HepG2 (cell line): ENCODE measurements at regions not wholly inside any gene's neighbourhood (a gene's known extent, or its start where the extent isn't known, plus 50 kb on each side); places are given as distances from the start of the nearest gene placed in this dataset.

Source experiments
- ATAC-seq: fragments of 200-7000 bp; cut with Tn5 transposase; 3 replicates; pipeline ENCODE4 v1.9.1; 2020; ENCODE audit warnings: mild to moderate bottlenecking, moderate library complexity
- BruUV-seq: library from RNA; stranded (reverse); fragments of 400-500 nt; replicated peaks from 2 replicates; lab custom pipeline; 2021; lab: Mats Ljungman, UMichigan
- CTCF ChIA-PET: fragments of 300-600 bp; formaldehyde crosslinking; extraction: SDS; loops from one replicate; lab custom pipeline; 2021; ENCODE audit warnings: low total read pairs, inconsistent platforms, low intra/inter-chr PET ratio; lab: Yijun Ruan, JAX
- POLR2A ChIA-PET: fragments of 350-600 bp; sonication (Branson Sonifier 250); formaldehyde crosslinking; loops from one replicate; lab custom pipeline; 2020; ENCODE audit warnings: antibody characterized with exemption, inconsistent platforms; lab: Yijun Ruan, JAX
- DNase-seq: peaks from one replicate; pipeline ENCODE4 v3.0.0-alpha.2; 2015; ENCODE audit warnings: low spot score
- FAIRE-seq: peaks from 3 replicates; lab custom pipeline; 2011; peaks lifted over from hg19 to GRCh38; lab: Jason Lieb, UNC
- H2AFZ ChIP-seq: one replicate; pipeline ENCODE4 v1.6.1; 2011; ENCODE audit warnings: low read length, inconsistent platforms
- H3K27ac ChIP-seq: fragments of 300-600 bp; 3 replicates; pipeline ENCODE4 v1.8.0; 2011; ENCODE audit warnings: mixed run types, mild to moderate bottlenecking, mixed read lengths, low read length, inconsistent platforms; ENCODE audit not compliant: insufficient read depth; ENCODE audit errors: extremely low read length
- H3K27me3 ChIP-seq, 2 experiments: fragments of 200-600 bp in 1 of 2; 2 replicates in 1 of 2; 3 replicates in 1 of 2; pipeline versions ENCODE4 v1.6.0 to v1.8.0; 2011; ENCODE audit warnings: low read length in 2 of 2, mild to moderate bottlenecking in 2 of 2, moderate library complexity in 2 of 2, inconsistent platforms in 1 of 2; ENCODE audit not compliant: insufficient read depth in 2 of 2, control insufficient read depth in 1 of 2
- H3K36me3 ChIP-seq, 2 experiments: fragments of 200-600 bp in 1 of 2; replicated peaks in 1 of 2; 2 replicates in 1 of 2; 3 replicates in 1 of 2; pipeline versions ENCODE4 v1.5.1 to v1.8.0; 2011; ENCODE audit warnings: low read length in 2 of 2, inconsistent platforms in 1 of 2; ENCODE audit not compliant: insufficient read depth in 2 of 2, control insufficient read depth in 1 of 2
- H3K4me1 ChIP-seq: 2 replicates; pipeline ENCODE4 v1.5.1; 2012; ENCODE audit warnings: low read length, inconsistent platforms; ENCODE audit not compliant: insufficient read depth
- H3K4me2 ChIP-seq: 2 replicates; pipeline ENCODE4 v1.6.0; 2011; ENCODE audit warnings: low read depth, low read length, inconsistent platforms
- H3K4me3 ChIP-seq, 3 experiments: fragments of 200-600 bp in 1 of 3; sonication (generic), shearing (Covaris generic) in 1 of 3; replicated peaks in 1 of 3; 2 replicates each; pipeline ENCODE4 v1.5.1; 2011 to 2016; ENCODE audit warnings: low read length in 3 of 3, inconsistent platforms in 2 of 3, low read depth in 2 of 3, mild to moderate bottlenecking in 2 of 3, control low read depth in 1 of 3, mixed read lengths in 1 of 3; ENCODE audit not compliant: insufficient read depth in 1 of 3
- H3K79me2 ChIP-seq: one replicate; pipeline ENCODE4 v1.6.1; 2011; ENCODE audit warnings: low read length, inconsistent platforms; ENCODE audit not compliant: insufficient read depth
- H3K9ac ChIP-seq: 2 replicates; pipeline ENCODE4 v1.6.0; 2011; ENCODE audit warnings: mild to moderate bottlenecking, low read depth, low read length, inconsistent platforms; ENCODE audit not compliant: insufficient read depth
- H3K9me3 ChIP-seq: 2 replicates; pipeline ENCODE4 v1.5.1; 2012; ENCODE audit warnings: mild to moderate bottlenecking, low read length
- H4K20me1 ChIP-seq: 2 replicates; pipeline ENCODE4 v1.6.0; 2011; ENCODE audit warnings: inconsistent platforms, mild to moderate bottlenecking, low read length, moderate library complexity; ENCODE audit not compliant: insufficient read depth
- HINFP ChIP-seq: sonication (generic); formaldehyde crosslinking; IDR thresholded peaks from 2 replicates; pipeline ENCODE4 v1.4.0; 2020; ENCODE audit warnings: low read depth, mild to moderate bottlenecking, missing genetic modification reagents
- POLR2AphosphoS5 ChIP-seq: IDR thresholded peaks from 2 replicates; pipeline ENCODE4 v1.6.1; 2012; ENCODE audit warnings: low read depth, low read length
- RNF219 ChIP-seq: sonication (generic); formaldehyde crosslinking; IDR thresholded peaks from 2 replicates; pipeline ENCODE4 v1.5.0; 2020; ENCODE audit warnings: mild to moderate bottlenecking, missing genetic modification reagents
- SNAPC2 ChIP-seq: sonication (generic); formaldehyde crosslinking; IDR thresholded peaks from 2 replicates; pipeline ENCODE4 v1.8.1; 2022; ENCODE audit warnings: mild to moderate bottlenecking, missing genetic modification reagents
- ZNF772 ChIP-seq: sonication (generic); formaldehyde crosslinking; IDR thresholded peaks from 2 replicates; pipeline ENCODE4 v1.5.0; 2020; ENCODE audit warnings: mild to moderate bottlenecking, missing genetic modification reagents
- ZSCAN22 ChIP-seq: sonication (generic); formaldehyde crosslinking; IDR thresholded peaks from 2 replicates; pipeline ENCODE4 v1.4.0; 2020; ENCODE audit warnings: mild to moderate bottlenecking, missing genetic modification reagents
- WGBS: methylation state at CpG from one replicate; pipeline ENCODE4 v1.1.6; 2017; ENCODE audit warnings: low lambda C conversion rate; 5-methylcytosine and 5-hydroxymethylcytosine counted together
- in situ Hi-C: cut with HindIII; loops from 2 replicates; pipeline ENCODE4 v1.10.0; 2017; ENCODE audit warnings: low pct_unique_long_range_greater_than_20kb; ENCODE audit not compliant: extremely low pct_ligation_motif_present
- intact Hi-C: fragments of 100-400 bp; cut with micrococcal nuclease; formaldehyde crosslinking; loops from one replicate; pipeline ENCODE4 v1.10.0; 2022; ENCODE audit not compliant: unreplicated experiment

- Histone ChIP-seq H3K9me3 (no peaks in the 10 kb centered on the region), H3K4me2 (no peak overlapping the region), H4K20me1 (no peaks in the 10 kb centered on the region), H3K9ac (no peak overlapping the region), H3K27me3 (peaks cover 0 to 14% of the 10 kb centered on the region in 2 experiments; a peak in 3 of 5 replicates), H3K27ac (no peak overlapping the region), H2AFZ (no peak overlapping the region), H3K4me1 (peaks cover 9% of the 10 kb centered on the region; the same call in 1 of the 2 replicates), H3K79me2 (no peaks in the 10 kb centered on the region), H3K36me3 (no peaks in the 10 kb centered on the region), H3K4me3 (no peak overlapping the region)
- POLR2A ChIA-PET: no interaction called here
- FAIRE-seq (no peak), DNase-seq (no peak), ATAC-seq (no peak)
- no TSS peak for BruUV-seq
- TF ChIP-seq ZNF772 (CRISPR knock-in tag): no peak
- no peak for TF ChIP-seq ZSCAN22 (CRISPR knock-in tag)
- TF ChIP-seq POLR2AphosphoS5: no peak
- no peak for TF ChIP-seq RNF219
- TF ChIP-seq SNAPC2 (CRISPR knock-in tag): no peak
- TF ChIP-seq HINFP (CRISPR knock-in tag): no peak
- 6% methylated on average over 1 of the region's 4 CpGs for WGBS
- in situ Hi-C loops (no loop called here), intact Hi-C loops (no loop called here)
- CTCF ChIA-PET: no interaction called here
These were observed 230.3 kb upstream of the CDYL start for GRCh38 chr6:4545893-4546292.
